ENCODE measurements at regions not wholly inside any gene's neighbourhood (a gene's known extent, or its start where the extent isn't known, plus 50 kb on each side); places are given as distances from the start of the nearest gene placed in this dataset. TPM values are rescaled to one million over a fixed set of nuclear protein-coding genes. Genes with fewer than 3 reads are reported as not detected.

- no peaks in the 10 kb centered on the region for H3K27me3 Mint-ChIP-seq (ENCODE audit: unreplicated experiment)
- H3K27ac Mint-ChIP-seq (ENCODE audit: unreplicated experiment), result peak overlapping the region; percentile 65
- DNase-seq, result peak; percentile 23
- peaks cover 36% of the 10 kb centered on the region for H3K4me1 Mint-ChIP-seq (ENCODE audit: low read depth, unreplicated experiment)
- CTCF ChIA-PET, result no interaction called here
- H3K36me3 Mint-ChIP-seq (ENCODE audit: insufficient read depth, unreplicated experiment), result no peaks in the 10 kb centered on the region
- BruUV-seq (replicated peaks), result no TSS peak
- TF ChIP-seq CTCF (IDR thresholded peaks at IDR 0.05; ENCODE audit: unreplicated experiment), result no peak
- no peaks in the 10 kb centered on the region for H3K9me3 Mint-ChIP-seq (ENCODE audit: low read depth, unreplicated experiment)
- H3K4me3 Mint-ChIP-seq (ENCODE audit: low read depth, unreplicated experiment), result no peak overlapping the region
- intact Hi-C loops (cut with micrococcal nuclease; ENCODE audit: unreplicated experiment), result no loop called here
Observed at GRCh38 chr2:225737556-225737955, 338.0 kb downstream of the NYAP2 start.

- CTCF ChIA-PET, result no interaction called here
- H3K36me3 Mint-ChIP-seq (ENCODE audit: insufficient read depth, unreplicated experiment), result no peaks in the 10 kb centered on the region
- no peaks in the 10 kb centered on the region for H3K27me3 Mint-ChIP-seq (ENCODE audit: unreplicated experiment)
- no peak overlapping the region for H3K4me3 Mint-ChIP-seq (ENCODE audit: low read depth, unreplicated experiment)
- intact Hi-C loops (cut with micrococcal nuclease; ENCODE audit: unreplicated experiment), result no loop called here
- no TSS peak for BruUV-seq (replicated peaks)
- no peak for TF ChIP-seq CTCF (IDR thresholded peaks at IDR 0.05; ENCODE audit: unreplicated experiment)
- H3K27ac Mint-ChIP-seq (ENCODE audit: unreplicated experiment), result no peak overlapping the region
- no peaks in the 10 kb centered on the region for H3K9me3 Mint-ChIP-seq (ENCODE audit: low read depth, unreplicated experiment)
- H3K4me1 Mint-ChIP-seq (ENCODE audit: low read depth, unreplicated experiment), result peaks cover 46% of the 10 kb centered on the region
- DNase-seq, result peak; percentile 27
Observed at GRCh38 chr2:225735844-225736243, 336.3 kb downstream of the NYAP2 start.

- TF ChIP-seq CTCF (IDR thresholded peaks at IDR 0.05; ENCODE audit: unreplicated experiment), result no peak
- no peaks in the 10 kb centered on the region for H3K4me1 Mint-ChIP-seq (ENCODE audit: low read depth, unreplicated experiment)
- no TSS peak for BruUV-seq (replicated peaks)
- H3K4me3 Mint-ChIP-seq (ENCODE audit: low read depth, unreplicated experiment), result no peak overlapping the region
- no peak for DNase-seq
- no peak overlapping the region for H3K27ac Mint-ChIP-seq (ENCODE audit: unreplicated experiment)
- H3K9me3 Mint-ChIP-seq (ENCODE audit: low read depth, unreplicated experiment), result no peaks in the 10 kb centered on the region
- no peaks in the 10 kb centered on the region for H3K36me3 Mint-ChIP-seq (ENCODE audit: insufficient read depth, unreplicated experiment)
- intact Hi-C loops (cut with micrococcal nuclease; ENCODE audit: unreplicated experiment), result no loop called here
- CTCF ChIA-PET, result interaction anchor here (0.6 kb wide), 1 partner anchor 733 kb away, joined by 3 read pairs; no protein-coding TSS in a partner anchor
- H3K27me3 Mint-ChIP-seq (ENCODE audit: unreplicated experiment), result no peaks in the 10 kb centered on the region
Observed at GRCh38 chr2:225725726-225726125, 326.2 kb downstream of the NYAP2 start.

Small RNA genes in the stretch of these regions (microRNA-seq; reads per million reads assigned to microRNA genes)
- gene MIR5702, result not detected

Data from Calu3 (cell line).